ENCODE measurements at regions not wholly inside any gene's neighbourhood (a gene's known extent, or its start where the extent isn't known, plus 50 kb on each side); places are given as distances from the start of the nearest gene placed in this dataset.

DNA sequence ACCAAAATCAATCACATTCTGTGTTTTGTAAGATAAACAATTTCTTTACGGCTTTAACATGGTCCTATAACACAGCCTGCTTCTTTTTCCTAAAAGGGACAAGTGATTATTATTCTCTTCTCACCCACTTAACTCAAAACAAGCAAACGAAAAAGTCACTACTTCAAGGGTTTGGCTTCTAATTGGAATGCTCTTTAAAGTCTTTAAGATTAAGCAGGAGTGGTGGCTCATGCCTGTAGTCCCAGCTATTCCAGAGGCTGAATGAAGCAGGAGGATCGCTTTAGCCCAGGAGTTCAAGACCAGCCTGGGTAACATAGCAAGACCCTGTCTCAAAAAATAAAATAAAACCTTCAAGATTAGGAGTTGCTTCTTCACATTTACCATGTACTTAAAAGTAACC is 66.6 kb upstream of the CNEP1R1 start:
- TF ChIP-seq, protein P1, sequence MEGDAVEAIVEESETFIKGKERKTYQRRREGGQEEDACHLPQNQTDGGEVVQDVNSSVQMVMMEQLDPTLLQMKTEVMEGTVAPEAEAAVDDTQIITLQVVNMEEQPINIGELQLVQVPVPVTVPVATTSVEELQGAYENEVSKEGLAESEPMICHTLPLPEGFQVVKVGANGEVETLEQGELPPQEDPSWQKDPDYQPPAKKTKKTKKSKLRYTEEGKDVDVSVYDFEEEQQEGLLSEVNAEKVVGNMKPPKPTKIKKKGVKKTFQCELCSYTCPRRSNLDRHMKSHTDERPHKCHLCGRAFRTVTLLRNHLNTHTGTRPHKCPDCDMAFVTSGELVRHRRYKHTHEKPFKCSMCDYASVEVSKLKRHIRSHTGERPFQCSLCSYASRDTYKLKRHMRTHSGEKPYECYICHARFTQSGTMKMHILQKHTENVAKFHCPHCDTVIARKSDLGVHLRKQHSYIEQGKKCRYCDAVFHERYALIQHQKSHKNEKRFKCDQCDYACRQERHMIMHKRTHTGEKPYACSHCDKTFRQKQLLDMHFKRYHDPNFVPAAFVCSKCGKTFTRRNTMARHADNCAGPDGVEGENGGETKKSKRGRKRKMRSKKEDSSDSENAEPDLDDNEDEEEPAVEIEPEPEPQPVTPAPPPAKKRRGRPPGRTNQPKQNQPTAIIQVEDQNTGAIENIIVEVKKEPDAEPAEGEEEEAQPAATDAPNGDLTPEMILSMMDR (IDR thresholded peaks at IDR 0.05), result no peak
- TF ChIP-seq TCF7L2 (IDR thresholded peaks at IDR 0.05; ENCODE audit: low read depth, low read length) (no peak), POLR2AphosphoS5 (IDR thresholded peaks at IDR 0.05; ENCODE audit: low read depth, low read length) (no peak), REST (IDR thresholded peaks at IDR 0.05; ENCODE audit: insufficient read depth in 1 of 2, low read depth in 2 of 2, low read length in 1 of 2) (no peak), SIN3A (IDR thresholded peaks at IDR 0.05; ENCODE audit: borderline replicate concordance, insufficient read depth, low read depth, low read length) (no peak)
- Histone ChIP-seq H3K27ac (ENCODE audit: low read length) (no peak overlapping the region), H3K36me3 (ENCODE audit: control insufficient read depth, insufficient read depth, low read length) (no peaks in the 10 kb centered on the region), H3K9me3 (ENCODE audit: control insufficient read depth, insufficient read depth, low read depth, low read length) (no peaks in the 10 kb centered on the region), H3K4me1 (ENCODE audit: control insufficient read depth, insufficient read depth, low read length) (no peaks in the 10 kb centered on the region), H3K4me3 (ENCODE audit: low read depth in 2 of 2, low read length in 2 of 2) (no peak overlapping the region), H3K27me3 (ENCODE audit: control insufficient read depth, insufficient read depth, low read length) (no peaks in the 10 kb centered on the region)
- intact Hi-C loops (cut with micrococcal nuclease; ENCODE audit: unreplicated experiment), result no loop called here
- ChIA-PET POLR2A (interaction anchor here (0.7 kb wide), 1 partner anchor 1217 kb away, joined by 5 read pairs; no protein-coding TSS in a partner anchor), CTCF (interaction anchor here (0.7 to 1.2 kb wide), 3 partner anchors 13 to 67 kb away, joined by 3 to 5 read pairs (median 3); no protein-coding TSS in a partner anchor)
- in situ Hi-C loops (cut with HindIII; ENCODE audit: low pct_unique_long_range_greater_than_20kb, low sequenced_read_pairs), result no loop called here
- no peak for DNase-seq (ENCODE audit: low read depth, low spot score)
- BruUV-seq (replicated peaks), result no TSS peak
- no peak for ATAC-seq

GRCh38 chr16:49959552-49960277 is 65.3 kb upstream of the CNEP1R1 start:
- in situ Hi-C loops (cut with HindIII; ENCODE audit: low pct_unique_long_range_greater_than_20kb, low sequenced_read_pairs) (no loop called here), intact Hi-C loops (cut with micrococcal nuclease; ENCODE audit: unreplicated experiment) (no loop called here)
- BruUV-seq (replicated peaks), result no TSS peak
- Histone ChIP-seq H3K4me1 (ENCODE audit: control insufficient read depth, insufficient read depth, low read length) (no peaks in the 10 kb centered on the region), H3K36me3 (ENCODE audit: control insufficient read depth, insufficient read depth, low read length) (no peaks in the 10 kb centered on the region), H3K9me3 (ENCODE audit: control insufficient read depth, insufficient read depth, low read depth, low read length) (no peaks in the 10 kb centered on the region), H3K27ac (ENCODE audit: low read length) (no peak overlapping the region), H3K4me3 (ENCODE audit: low read depth in 2 of 2, low read length in 2 of 2) (no peak overlapping the region), H3K27me3 (ENCODE audit: control insufficient read depth, insufficient read depth, low read length) (no peaks in the 10 kb centered on the region)
- ChIA-PET CTCF (no interaction called here), POLR2A (no interaction called here)
- TF ChIP-seq TCF7L2 (IDR thresholded peaks at IDR 0.05; ENCODE audit: low read depth, low read length), result no peak
- TF ChIP-seq, protein P1 (IDR thresholded peaks at IDR 0.05), result no peak
- ATAC-seq (no peak), DNase-seq (ENCODE audit: low read depth, low spot score) (no peak)
